CD14-positive monocyte (primary cell): ENCODE measurements at regions not wholly inside any gene's neighbourhood (a gene's known extent, or its start where the extent isn't known, plus 50 kb on each side); places are given as distances from the start of the nearest gene placed in this dataset.
"Not testable (repeated sequence)": the region's sequence is repeated elsewhere in the genome, so short reads cannot be mapped to it uniquely, and the experiment has no call there.

Experiments
- DNase-seq, 3 donors: peaks; one replicate each; pipeline ENCODE4 v3.0.0-alpha.2; 2011 to 2022
- H2AFZ ChIP-seq: 2 replicates; pipeline ENCODE4 v1.6.0; 2012; ENCODE audit warnings: mild to moderate bottlenecking, low read depth, low read length, inconsistent platforms; ENCODE audit not compliant: insufficient read depth, poor library complexity, severe bottlenecking
- H3K27ac ChIP-seq, 2 donors: 1 replicate in 1 of 2; 2 replicates in 1 of 2; pipeline ENCODE4 v1.5.1; 2012 to 2013; ENCODE audit warnings: low read length in 2 of 2, control low read depth in 1 of 2, inconsistent platforms in 1 of 2, low read depth in 1 of 2, mild to moderate bottlenecking in 1 of 2
- H3K27me3 ChIP-seq, 2 donors: one replicate each; pipeline versions ENCODE4 v1.6.0 to v1.6.1; 2011 to 2013; ENCODE audit warnings: low read length in 2 of 2; ENCODE audit not compliant: control insufficient read depth in 2 of 2, insufficient read depth in 2 of 2
- H3K36me3 ChIP-seq, 2 donors: replicated peaks in 1 of 2; 1 replicate in 1 of 2; 2 replicates in 1 of 2; pipeline versions ENCODE4 v1.5.1 to v1.6.1; 2012 to 2013; ENCODE audit warnings: low read length in 2 of 2, control low read depth in 1 of 2, inconsistent platforms in 1 of 2, mild to moderate bottlenecking in 1 of 2; ENCODE audit not compliant: insufficient read depth in 2 of 2, control insufficient read depth in 1 of 2
- H3K4me1 ChIP-seq, 2 donors: 1 replicate in 1 of 2; 2 replicates in 1 of 2; pipeline versions ENCODE4 v1.5.1 to v1.6.1; 2012 to 2013; ENCODE audit warnings: low read length in 2 of 2, control low read depth in 1 of 2, inconsistent platforms in 1 of 2, mild to moderate bottlenecking in 1 of 2, moderate library complexity in 1 of 2; ENCODE audit not compliant: insufficient read depth in 2 of 2, control insufficient read depth in 1 of 2
- H3K4me2 ChIP-seq: replicated peaks from 2 replicates; pipeline ENCODE3; 2012; ENCODE audit warnings: low read length, moderate library complexity, mild to moderate bottlenecking; ENCODE audit not compliant: poor library complexity, severe bottlenecking; ENCODE audit errors: extremely low read depth
- H3K4me3 ChIP-seq, 3 experiments: fragments of 200-600 bp in 1 of 3; sonication (generic) in 1 of 3; replicated peaks in 1 of 3; 1 replicate in 2 of 3; 2 replicates in 1 of 3; pipeline ENCODE4 v1.5.1; 2011 to 2013; ENCODE audit warnings: low read length in 3 of 3, mild to moderate bottlenecking in 3 of 3, control low read depth in 2 of 3, low read depth in 2 of 3, inconsistent platforms in 1 of 3, moderate library complexity in 1 of 3
- H3K79me2 ChIP-seq: 2 replicates; pipeline ENCODE4 v1.6.0; 2012; ENCODE audit warnings: mild to moderate bottlenecking, control low read depth, inconsistent platforms, low read length, moderate library complexity; ENCODE audit not compliant: insufficient read depth
- H3K9ac ChIP-seq: 2 replicates; pipeline ENCODE4 v1.6.0; 2017; ENCODE audit warnings: low read length, mild to moderate bottlenecking; ENCODE audit not compliant: insufficient read depth, poor library complexity, severe bottlenecking
- H3K9me3 ChIP-seq, 2 donors: replicated peaks in 1 of 2; 1 replicate in 1 of 2; 2 replicates in 1 of 2; pipeline versions ENCODE4 v1.5.1 to v1.6.1; 2012 to 2013; ENCODE audit warnings: low read length in 2 of 2, control low read depth in 1 of 2; ENCODE audit not compliant: control insufficient read depth in 1 of 2, insufficient read depth in 1 of 2
- H4K20me1 ChIP-seq: 2 replicates; pipeline ENCODE4 v1.6.0; 2012; ENCODE audit warnings: mild to moderate bottlenecking, low read length, control low read depth, moderate library complexity; ENCODE audit not compliant: insufficient read depth
- H3K27ac Mint-ChIP-seq, 7 donors: one replicate each; pipeline ENCODE4 v1.8.0; 2020; ENCODE audit warnings: mild to moderate bottlenecking in 7 of 7, mixed read lengths in 7 of 7, moderate library complexity in 6 of 7, inconsistent platforms in 2 of 7
- H3K27me3 Mint-ChIP-seq, 3 donors: one replicate each; pipeline ENCODE4 v1.8.0; 2021 to 2022; ENCODE audit warnings: low read depth in 3 of 3, mild to moderate bottlenecking in 3 of 3, mixed read lengths in 3 of 3, moderate library complexity in 3 of 3, inconsistent platforms in 1 of 3
- H3K36me3 Mint-ChIP-seq, 2 donors: one replicate each; pipeline ENCODE4 v1.8.0; 2020; ENCODE audit warnings: mixed read lengths in 2 of 2, inconsistent platforms in 1 of 2, mild to moderate bottlenecking in 1 of 2
- H3K4me1 Mint-ChIP-seq: one replicate; pipeline ENCODE4 v1.8.0; 2020; ENCODE audit warnings: mild to moderate bottlenecking, mixed read lengths
- H3K4me3 Mint-ChIP-seq, 2 donors: one replicate each; pipeline ENCODE4 v1.8.0; 2020; ENCODE audit warnings: mild to moderate bottlenecking in 2 of 2, mixed read lengths in 2 of 2, moderate library complexity in 1 of 2
- H3K9me3 Mint-ChIP-seq, 7 donors: one replicate each; pipeline ENCODE4 v1.8.0; 2020 to 2022; ENCODE audit warnings: mixed read lengths in 7 of 7, mild to moderate bottlenecking in 6 of 7, moderate library complexity in 6 of 7, inconsistent platforms in 2 of 7
- CTCF ChIP-seq: fragments of 200-600 bp; IDR thresholded peaks from one replicate; pipeline ENCODE4 v1.8.0; 2022; ENCODE audit warnings: antibody characterized with exemption, mild to moderate bottlenecking
- WGBS: methylation state at CpG from one replicate; pipeline ENCODE4 v1.1.5; 2013; ENCODE audit warnings: missing lambda C conversion rate; ENCODE audit not compliant: insufficient coverage; 5-methylcytosine and 5-hydroxymethylcytosine counted together
- intact Hi-C, 2 donors: fragments of 100-400 bp; cut with micrococcal nuclease; formaldehyde crosslinking; loops; one replicate each; pipeline versions ENCODE4 v1.15.0 to v1.15.1; 2023

GRCh38 chr10:14421941-14422340 lies 91.2 kb upstream of the FRMD4A start:
- H3K27me3 ChIP-seq = peaks cover 0 to 2% of the 10 kb centered on the region in 2 donors
- H3K4me3 ChIP-seq = no peak overlapping the region
- Mint-ChIP-seq H3K27me3 (peaks cover 0 to 3% (median 3%) of the 10 kb centered on the region in 3 donors), H3K9me3 (peaks cover 0 to 6% (median 2%) of the 10 kb centered on the region in 7 donors), H3K27ac (no peak overlapping the region), H3K4me1 (no peaks in the 10 kb centered on the region), H3K4me3 (no peak overlapping the region), H3K36me3 (no peaks in the 10 kb centered on the region)
- H3K79me2 ChIP-seq = no peaks in the 10 kb centered on the region
- H4K20me1 ChIP-seq = no peaks in the 10 kb centered on the region
- no peak overlapping the region for H3K9ac ChIP-seq
- no peaks in the 10 kb centered on the region for H3K4me1 ChIP-seq
- no peak overlapping the region for H3K4me2 ChIP-seq
- 88% methylated on average over 3 of the region's 3 CpGs for WGBS
- H2AFZ ChIP-seq = no peak overlapping the region
- no peak overlapping the region for H3K27ac ChIP-seq
- H3K9me3 ChIP-seq = no peaks in the 10 kb centered on the region
- TF ChIP-seq CTCF = no peak
- H3K36me3 ChIP-seq = no peaks in the 10 kb centered on the region
- DNase-seq = no peak
- intact Hi-C loops = no loop called here

GRCh38 chr10:14417336-14417735 lies 86.6 kb upstream of the FRMD4A start:
- H2AFZ ChIP-seq, H3K9ac ChIP-seq, H3K4me2 ChIP-seq, H3K4me3 ChIP-seq, intact Hi-C loops, H3K4me1 Mint-ChIP-seq, H3K27me3 ChIP-seq, H3K27me3 Mint-ChIP-seq, DNase-seq, H4K20me1 ChIP-seq, H3K79me2 ChIP-seq, H3K36me3 Mint-ChIP-seq, H3K27ac ChIP-seq, H3K36me3 ChIP-seq, H3K9me3 Mint-ChIP-seq, H3K4me3 Mint-ChIP-seq, H3K9me3 ChIP-seq, H3K4me1 ChIP-seq, H3K27ac Mint-ChIP-seq: not testable (repeated sequence)
- WGBS = no CpG with 5 or more reads among the region's 2 CpGs
